SJCRH30 (cell line): ENCODE measurements at regions not wholly inside any gene's neighbourhood (a gene's known extent, or its start where the extent isn't known, plus 50 kb on each side); places are given as distances from the start of the nearest gene placed in this dataset.
"Not testable (repeated sequence)": the region's sequence is repeated elsewhere in the genome, so short reads cannot be mapped to it uniquely, and the experiment has no call there.

Source experiments
- DNase-seq, 2 experiments: peaks; one replicate each; pipeline ENCODE4 v3.0.0-alpha.2; 2015 to 2020
- H3K27ac ChIP-seq: fragments of 250-450 bp; sonication (Bioruptor Pico); 2 replicates; pipeline ENCODE4 v1.5.1; 2020; ENCODE audit warnings: mild to moderate bottlenecking, moderate library complexity
- H3K27me3 ChIP-seq: fragments of 250-450 bp; sonication (Bioruptor Pico); 2 replicates; pipeline ENCODE4 v1.5.1; 2020; ENCODE audit warnings: mild to moderate bottlenecking, moderate library complexity
- H3K36me3 ChIP-seq: fragments of 250-450 bp; sonication (Bioruptor Pico); 2 replicates; pipeline ENCODE4 v1.5.1; 2020; ENCODE audit warnings: mild to moderate bottlenecking, moderate library complexity
- H3K4me1 ChIP-seq: fragments of 250-450 bp; sonication (Bioruptor Pico); 2 replicates; pipeline ENCODE4 v1.5.1; 2020; ENCODE audit warnings: mild to moderate bottlenecking, moderate library complexity
- H3K4me3 ChIP-seq: fragments of 250-450 bp; sonication (Bioruptor Pico); 2 replicates; pipeline ENCODE4 v1.5.1; 2020; ENCODE audit warnings: mild to moderate bottlenecking, moderate library complexity
- H3K9me3 ChIP-seq: fragments of 250-450 bp; sonication (Bioruptor Pico); replicated peaks from 2 replicates; pipeline ENCODE4 v1.5.1; 2020; ENCODE audit warnings: mild to moderate bottlenecking, moderate library complexity

DNA sequence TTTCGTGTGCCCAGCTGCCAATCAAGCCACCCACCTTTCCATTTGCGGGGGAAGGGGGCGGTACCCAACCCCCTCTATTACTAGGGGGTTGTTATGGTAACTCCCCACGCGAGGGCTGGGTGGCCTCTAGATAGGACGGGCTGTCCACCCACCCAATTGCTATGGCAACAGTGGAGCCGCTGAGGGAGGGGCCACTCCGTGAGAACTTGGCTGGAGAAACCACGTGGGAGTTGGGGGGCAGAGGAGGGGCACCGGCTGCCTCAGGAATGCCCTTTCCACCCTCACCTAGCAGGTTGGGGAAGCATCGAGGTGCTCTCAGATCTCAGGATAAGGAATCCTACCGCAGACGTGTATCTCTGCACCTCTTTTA is 220.0 kb upstream of the NOTCH2NLA start:
- not testable (repeated sequence) for H3K4me3 ChIP-seq, H3K27me3 ChIP-seq, H3K36me3 ChIP-seq, H3K4me1 ChIP-seq, H3K9me3 ChIP-seq, H3K27ac ChIP-seq, DNase-seq

DNA sequence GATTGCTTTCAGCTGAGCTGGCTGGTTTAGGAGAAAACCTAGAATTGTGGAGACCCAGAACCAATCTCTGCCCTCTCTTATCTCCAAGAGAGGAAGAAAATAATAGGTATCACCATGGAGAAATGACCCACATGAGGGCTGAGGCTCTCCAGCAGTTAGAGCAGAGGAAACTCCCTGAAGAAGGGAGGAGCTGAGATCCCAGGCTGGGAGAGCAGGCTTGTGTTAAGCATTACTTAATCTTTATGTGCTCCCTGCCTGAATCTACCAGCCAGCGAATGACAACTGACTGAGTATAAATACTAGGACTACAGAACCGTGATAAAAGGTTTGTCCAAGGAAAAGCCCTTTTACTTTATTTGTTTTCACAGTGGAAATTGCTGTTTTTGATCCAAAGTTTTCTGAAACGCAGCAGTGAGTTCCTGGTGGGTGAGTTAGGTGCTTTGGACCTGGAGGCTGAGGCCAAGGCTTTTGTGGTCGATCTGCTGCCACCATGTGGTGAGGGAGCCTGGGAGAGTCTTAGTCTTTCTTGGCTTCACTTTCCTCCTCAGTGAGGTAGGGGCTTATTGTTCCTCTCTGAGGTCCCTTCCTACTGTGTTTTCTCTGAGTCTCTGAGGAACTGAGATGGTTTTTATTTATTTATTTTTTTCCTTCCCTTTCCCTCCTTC is 219.5 kb upstream of the NOTCH2NLA start:
- not testable (repeated sequence) for H3K36me3 ChIP-seq, H3K4me3 ChIP-seq
- peak in 1 of 2 experiments; percentile 63 for DNase-seq

DNA sequence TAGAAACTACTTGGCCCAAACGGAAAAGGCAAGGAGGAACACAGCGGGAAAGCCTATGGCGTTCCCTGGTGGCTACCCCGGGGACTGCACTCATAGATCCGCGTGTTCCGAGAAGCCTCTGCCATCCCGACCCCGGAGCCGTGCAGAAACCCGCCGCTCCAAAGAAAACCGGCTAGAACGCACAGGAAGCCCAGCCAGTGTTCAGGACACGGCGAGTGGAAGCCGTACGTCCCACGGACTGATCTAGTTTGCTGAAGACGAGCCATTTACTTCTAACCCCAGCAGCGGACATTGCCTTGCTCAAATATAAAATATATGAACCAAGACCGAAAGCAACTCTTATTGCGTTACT is 215.0 kb upstream of the NOTCH2NLA start:
- H3K36me3 ChIP-seq, H3K4me3 ChIP-seq, H3K27me3 ChIP-seq, H3K4me1 ChIP-seq, H3K9me3 ChIP-seq, H3K27ac ChIP-seq: not testable (repeated sequence)
- peak; percentile 7 to 13 for DNase-seq

More for the DNA sequence above, 219.5 kb upstream of the NOTCH2NLA start:
- not testable (repeated sequence) for H3K27ac ChIP-seq, H3K9me3 ChIP-seq, H3K4me1 ChIP-seq, H3K27me3 ChIP-seq

DNA sequence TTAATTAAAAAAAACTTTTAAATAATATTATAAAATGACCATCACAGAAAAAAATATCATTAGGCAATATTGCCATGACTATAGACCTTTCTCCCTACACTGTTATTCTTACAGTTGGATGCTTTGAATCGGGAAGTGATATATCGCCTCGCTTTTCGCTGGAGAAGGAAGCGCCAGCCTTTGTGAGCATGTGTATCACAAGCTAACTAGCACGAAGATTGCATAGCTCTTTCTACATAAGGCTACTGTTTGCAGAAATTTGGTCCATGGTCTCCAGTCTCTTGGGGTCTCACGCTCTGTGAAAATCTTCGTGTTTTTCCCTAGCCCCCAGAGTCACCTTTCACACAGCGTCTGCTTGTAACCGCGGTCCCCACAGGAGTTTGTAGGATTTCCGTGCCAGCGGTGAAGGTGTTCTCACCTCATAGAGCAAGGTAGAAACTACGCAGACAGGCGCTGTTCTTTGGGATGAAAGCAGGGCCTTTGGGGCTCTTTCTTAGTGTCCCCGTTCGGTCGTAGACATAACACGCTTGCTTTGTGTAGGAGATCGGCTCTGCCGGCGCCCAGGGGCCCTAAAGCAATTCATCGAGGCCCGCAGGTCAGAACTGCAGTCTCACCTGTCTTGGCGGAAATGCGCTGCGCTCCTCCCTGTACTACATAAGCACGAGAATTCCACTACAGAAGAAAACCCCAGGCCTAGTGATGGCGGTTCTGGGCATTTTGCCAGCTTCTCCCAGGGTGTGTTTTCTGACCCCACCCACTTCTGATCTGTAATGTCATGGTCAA is 214.5 kb upstream of the NOTCH2NLA start:
- not testable (repeated sequence) for H3K9me3 ChIP-seq, H3K36me3 ChIP-seq, H3K4me1 ChIP-seq, H3K27ac ChIP-seq, H3K4me3 ChIP-seq, H3K27me3 ChIP-seq, DNase-seq

DNA sequence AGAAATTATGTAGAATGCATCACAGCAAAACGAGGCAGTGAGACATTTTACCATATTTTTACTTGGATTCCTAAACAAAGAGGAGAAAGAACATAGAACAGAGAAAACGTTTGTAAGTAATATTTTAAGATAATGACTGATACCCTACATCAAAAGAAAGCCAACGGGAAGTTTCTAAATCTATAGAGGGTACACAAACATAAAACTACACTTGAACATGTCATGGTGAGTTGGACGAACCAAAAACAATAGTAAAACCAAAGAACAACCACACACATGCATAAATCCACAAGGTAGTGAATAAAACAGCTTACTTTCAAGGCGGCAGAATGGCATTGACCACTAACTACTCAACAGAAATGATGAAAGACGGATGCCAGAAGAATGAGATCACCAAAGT is 209.7 kb upstream of the NOTCH2NLA start:
- not testable (repeated sequence) for H3K27ac ChIP-seq, H3K27me3 ChIP-seq, H3K9me3 ChIP-seq, DNase-seq, H3K4me1 ChIP-seq, H3K36me3 ChIP-seq, H3K4me3 ChIP-seq

DNA sequence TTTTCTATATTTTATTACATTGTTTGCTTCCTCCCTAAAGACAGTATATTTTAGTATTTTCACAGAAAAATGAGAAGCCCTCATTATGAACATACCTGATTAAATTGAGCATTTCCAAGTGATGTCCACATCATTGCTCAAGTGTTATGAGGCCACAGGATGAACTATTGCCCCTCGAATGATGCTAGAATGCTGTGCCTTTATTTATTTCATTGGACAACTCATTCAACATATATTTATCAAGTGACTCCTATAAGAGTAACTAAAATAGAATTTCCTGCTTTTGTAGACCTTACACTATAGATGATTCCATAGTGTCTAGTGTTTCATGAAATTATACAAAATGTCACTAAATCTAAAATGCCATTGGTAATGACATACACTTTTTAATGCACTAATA is 187.8 kb upstream of the NOTCH2NLA start:
- not testable (repeated sequence) for H3K4me3 ChIP-seq, H3K9me3 ChIP-seq, DNase-seq, H3K27me3 ChIP-seq, H3K36me3 ChIP-seq, H3K4me1 ChIP-seq
- H3K27ac ChIP-seq = peak overlapping the region; percentile 37; the same call in 1 of the 2 replicates

DNA sequence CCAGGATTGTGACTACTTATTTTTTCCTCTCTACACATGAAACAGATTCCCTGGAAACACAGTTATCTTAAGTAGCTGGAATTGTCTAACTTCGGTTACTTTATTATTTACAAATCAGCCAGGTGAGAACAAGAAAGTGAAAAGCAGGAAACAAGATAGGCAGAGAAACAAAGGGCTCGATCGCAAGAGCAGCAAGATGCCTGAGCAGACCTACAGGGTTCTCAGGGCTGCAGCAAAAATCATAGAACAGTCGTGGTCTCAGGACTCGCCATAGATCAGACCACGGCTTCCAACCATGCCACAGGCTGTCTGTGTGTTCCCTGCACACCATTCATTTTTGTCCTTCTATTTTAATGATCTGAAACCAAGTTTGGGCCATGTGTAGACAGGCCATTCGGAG is 186.2 kb upstream of the NOTCH2NLA start:
- H3K36me3 ChIP-seq, H3K4me3 ChIP-seq, H3K27me3 ChIP-seq, H3K9me3 ChIP-seq, H3K4me1 ChIP-seq: not testable (repeated sequence)
- H3K27ac ChIP-seq = peak overlapping the region; percentile 73
- DNase-seq = peak in 1 of 2 experiments; percentile 12

DNA sequence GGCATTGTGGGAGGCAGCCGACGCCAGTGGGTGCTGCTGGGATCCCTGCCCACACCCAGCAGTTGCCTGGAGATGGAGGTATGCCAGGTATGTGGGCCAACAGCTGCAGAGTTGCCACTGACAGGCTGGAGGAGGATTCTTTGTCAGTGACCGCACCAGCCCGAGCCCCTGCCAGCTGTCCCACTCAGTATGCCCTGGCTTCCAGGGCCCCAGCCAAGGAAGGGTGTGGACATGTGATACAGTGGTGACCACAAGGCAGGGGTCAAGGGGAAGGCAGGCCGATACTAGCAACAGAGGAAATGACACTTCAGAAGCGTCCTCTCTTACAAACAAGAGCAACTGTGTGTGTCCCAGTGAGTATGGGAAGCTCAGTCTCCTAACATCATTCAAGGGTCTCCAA is 185.1 kb upstream of the NOTCH2NLA start:
- not testable (repeated sequence) for H3K27me3 ChIP-seq, H3K36me3 ChIP-seq, H3K4me3 ChIP-seq, H3K9me3 ChIP-seq, H3K4me1 ChIP-seq
- peak; percentile 80 to 92 for DNase-seq
- H3K27ac ChIP-seq = peak overlapping the region; percentile 86

DNA sequence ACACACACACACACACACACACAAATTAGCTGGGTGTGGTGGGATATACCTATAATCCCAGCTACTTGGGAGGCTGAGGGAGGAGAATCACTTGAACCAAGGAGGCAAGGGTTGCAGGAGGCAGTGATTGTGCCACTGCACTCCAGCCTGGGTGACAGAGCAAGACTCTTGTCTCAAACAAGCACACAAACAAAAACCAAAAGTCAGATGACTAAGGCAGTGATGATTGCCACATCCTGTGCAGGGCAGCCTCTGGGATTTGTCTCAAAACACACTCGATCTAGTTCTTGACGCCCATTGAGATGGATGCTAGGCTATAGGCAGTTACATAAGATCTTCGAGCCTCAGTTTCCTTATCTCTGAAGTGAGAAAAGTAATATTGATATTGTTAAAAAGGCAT is 183.1 kb upstream of the NOTCH2NLA start:
- H3K4me3 ChIP-seq, H3K36me3 ChIP-seq, DNase-seq, H3K27ac ChIP-seq, H3K4me1 ChIP-seq, H3K27me3 ChIP-seq, H3K9me3 ChIP-seq: not testable (repeated sequence)

DNA sequence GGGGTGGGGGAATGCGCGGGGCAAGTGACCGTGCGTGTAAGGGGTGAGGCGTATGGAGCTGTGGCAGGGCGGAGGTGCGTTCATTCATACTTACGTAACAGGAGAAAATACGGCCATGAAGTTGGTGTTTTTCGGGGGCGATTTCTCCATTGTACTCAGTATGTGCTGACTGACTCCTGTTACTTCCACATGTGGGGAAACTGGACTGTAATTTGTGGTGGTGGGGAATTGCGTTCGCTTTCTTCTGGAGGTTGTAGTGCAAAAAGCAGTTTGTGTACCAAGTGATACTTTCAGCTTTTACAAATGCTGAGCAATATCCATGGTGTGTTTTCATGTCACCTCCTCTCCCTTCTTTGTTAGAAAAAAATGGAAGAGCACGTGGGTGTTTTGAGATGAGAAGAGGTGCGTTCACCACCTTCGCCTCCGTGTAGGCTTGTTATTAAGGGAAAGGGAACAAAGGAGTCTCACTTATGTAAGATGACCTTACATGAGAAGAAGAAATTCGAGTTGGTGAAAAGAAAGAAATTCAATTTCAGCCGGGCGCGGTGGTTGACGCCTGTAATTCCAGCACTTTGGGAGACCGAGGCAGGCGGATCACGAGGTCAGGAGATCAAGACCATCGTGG is 181.1 kb upstream of the NOTCH2NLA start:
- H3K27me3 ChIP-seq, H3K4me1 ChIP-seq, H3K27ac ChIP-seq, H3K9me3 ChIP-seq, H3K36me3 ChIP-seq, H3K4me3 ChIP-seq, DNase-seq: not testable (repeated sequence)

DNA sequence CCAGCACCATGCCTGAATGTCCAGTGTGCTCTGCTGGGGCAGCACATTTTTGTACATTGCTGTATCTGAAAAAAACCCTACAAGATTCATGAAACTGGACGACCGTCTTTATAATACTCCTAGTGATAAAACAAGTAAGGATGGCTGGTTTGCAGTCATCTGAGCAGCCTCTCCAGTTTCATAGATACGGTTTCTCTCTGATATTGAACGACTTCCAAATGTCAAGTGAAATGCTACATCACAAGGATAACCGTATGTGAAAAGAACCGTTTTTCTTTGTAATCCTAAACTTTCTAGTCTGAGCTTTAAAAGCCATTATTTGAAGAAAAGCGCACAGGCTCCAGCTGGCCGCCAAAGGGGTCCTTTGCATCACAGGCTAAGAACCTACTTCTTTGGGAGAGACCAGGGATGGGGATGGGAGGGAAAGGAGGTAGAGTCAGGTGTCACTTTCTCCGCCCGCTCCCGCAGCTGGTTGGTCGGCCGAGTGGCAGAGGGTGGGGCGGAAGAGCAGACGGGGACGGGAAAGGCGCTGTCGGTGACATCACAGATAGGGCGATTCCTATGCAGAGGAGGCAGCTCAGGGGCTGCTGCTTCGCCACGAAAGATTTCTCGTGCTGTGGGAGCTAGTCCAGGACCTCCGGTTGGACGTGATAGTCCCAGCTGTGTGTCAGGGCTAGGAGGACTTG is 180.4 kb upstream of the NOTCH2NLA start:
- H3K9me3 ChIP-seq, H3K4me1 ChIP-seq, H3K36me3 ChIP-seq, H3K27me3 ChIP-seq, H3K4me3 ChIP-seq, DNase-seq, H3K27ac ChIP-seq: not testable (repeated sequence)

DNA sequence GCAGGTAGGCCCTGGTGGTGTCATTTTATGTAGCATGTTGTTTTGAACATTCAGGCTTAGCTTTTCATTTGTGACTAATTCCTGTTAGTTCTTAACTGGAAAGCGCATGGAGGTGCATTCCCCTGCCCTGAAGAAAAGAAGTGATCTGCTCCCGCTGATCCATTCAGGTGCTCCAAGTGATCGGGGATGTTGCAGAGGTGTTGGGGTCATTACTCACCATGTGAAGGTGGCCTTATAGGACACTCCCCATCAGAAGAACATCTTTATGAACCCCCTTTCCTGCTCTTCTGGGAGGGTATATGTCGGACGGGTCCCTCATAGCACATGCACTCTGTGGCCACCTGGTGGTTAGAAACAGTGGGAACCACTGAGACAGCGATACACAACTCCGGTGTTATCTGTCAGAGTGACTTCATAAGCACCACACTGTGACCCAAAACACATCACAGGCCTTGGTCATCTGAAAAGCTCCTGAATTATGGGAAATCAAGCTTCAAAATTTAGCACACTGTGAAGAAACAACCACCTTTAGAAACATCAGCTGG is 172.5 kb upstream of the NOTCH2NLA start:
- not testable (repeated sequence) for H3K9me3 ChIP-seq, H3K36me3 ChIP-seq, H3K4me1 ChIP-seq, H3K27ac ChIP-seq, H3K27me3 ChIP-seq, H3K4me3 ChIP-seq
- DNase-seq = peak in 1 of 2 experiments; percentile 5

DNA sequence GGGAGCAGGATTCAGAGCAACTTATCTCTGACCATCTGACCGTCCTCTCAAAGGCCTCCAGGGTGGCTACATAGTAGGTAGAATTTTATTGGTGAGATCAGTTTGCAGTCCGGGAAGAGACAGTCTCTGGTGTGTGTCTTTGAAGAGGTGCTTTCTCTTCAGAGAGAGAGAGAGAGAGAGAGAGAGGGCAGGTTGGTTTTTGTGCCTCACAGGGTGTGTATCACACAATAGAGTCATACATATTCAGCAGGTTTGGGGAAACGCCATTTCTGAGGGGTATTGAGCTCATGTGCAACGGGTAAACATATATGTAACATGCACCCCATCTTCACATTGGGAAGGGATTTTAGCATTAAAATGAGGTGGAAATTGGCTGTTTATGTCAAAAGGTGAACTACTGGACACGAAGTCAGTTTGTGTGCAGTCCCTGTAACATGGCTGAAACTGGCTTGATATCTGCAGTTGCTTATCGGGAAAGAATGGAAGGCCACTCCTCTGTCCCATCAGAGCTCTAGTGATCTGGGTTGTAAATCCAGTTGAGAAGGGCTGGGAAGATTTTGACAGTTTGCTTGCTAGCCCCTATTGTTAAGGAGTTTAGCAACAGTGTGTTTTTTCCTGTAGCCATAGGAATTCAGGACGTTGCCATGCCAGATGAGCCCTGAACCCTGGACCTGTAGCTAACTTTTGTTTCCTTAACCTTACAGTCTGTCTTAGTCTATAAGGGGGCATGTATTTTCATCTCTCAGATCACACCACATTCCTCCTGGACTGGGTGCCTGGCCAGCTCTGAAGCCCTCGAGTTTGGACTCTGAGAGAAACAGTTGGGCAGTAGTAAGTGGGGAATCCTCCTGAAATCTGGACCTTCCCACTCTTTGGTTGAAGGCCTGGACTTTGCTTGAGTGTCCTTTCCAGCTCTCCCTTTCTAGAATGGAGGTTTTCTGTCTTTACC is 171.6 kb upstream of the NOTCH2NLA start:
- H3K9me3 ChIP-seq, DNase-seq, H3K27ac ChIP-seq, H3K4me1 ChIP-seq, H3K36me3 ChIP-seq, H3K4me3 ChIP-seq, H3K27me3 ChIP-seq: not testable (repeated sequence)

DNA sequence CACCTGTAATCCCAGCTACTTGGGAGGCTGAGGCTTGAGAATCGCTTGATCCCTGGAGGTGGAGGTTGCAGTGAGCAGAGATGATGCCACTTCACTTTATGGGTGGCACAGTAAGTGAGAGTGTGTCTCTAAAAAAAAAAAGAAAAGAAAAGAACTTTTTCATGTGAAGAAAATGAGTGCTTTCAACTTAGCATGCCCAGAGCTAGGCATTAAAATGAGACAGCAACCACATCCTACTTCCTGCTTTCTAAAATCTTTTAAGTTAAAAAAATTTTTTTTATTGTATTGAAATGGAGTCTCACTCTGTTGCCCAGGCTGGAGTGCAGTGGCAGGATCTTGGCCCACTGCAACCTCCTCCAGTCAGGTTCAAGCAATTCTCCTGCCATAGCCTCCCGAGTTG is 170.4 kb upstream of the NOTCH2NLA start:
- H3K36me3 ChIP-seq, DNase-seq, H3K9me3 ChIP-seq, H3K4me1 ChIP-seq, H3K27me3 ChIP-seq, H3K4me3 ChIP-seq, H3K27ac ChIP-seq: not testable (repeated sequence)
